Esophagus muscularis mucosa (tissue), 4 donors: ENCODE measurements at regions not wholly inside any gene's neighbourhood (a gene's known extent, or its start where the extent isn't known, plus 50 kb on each side); places are given as distances from the start of the nearest gene placed in this dataset.

Source experiments
- EP300 ChIP-seq: sonication (generic); formaldehyde crosslinking; IDR thresholded peaks from one replicate; pipeline ENCODE4 v1.6.1; 2017; ENCODE audit warnings: antibody characterized with exemption
- POLR2AphosphoS5 ChIP-seq, 2 donors: sonication (generic); formaldehyde crosslinking; IDR thresholded peaks; one replicate each; pipeline ENCODE4 v1.6.1; 2017; ENCODE audit warnings: antibody characterized with exemption in 2 of 2
- TF ChIP-seq, protein P1 (sequence below), 3 experiments: fragments of 200-600 bp in 2 of 3; fragments of 450-650 bp in 1 of 3; sonication (generic) in 2 of 3; IDR thresholded peaks; one replicate each; pipeline ENCODE4 v1.5.1; 2017 to 2019; ENCODE audit warnings: antibody characterized with exemption in 3 of 3, mild to moderate bottlenecking in 2 of 3, moderate library complexity in 1 of 3

- TF ChIP-seq, protein P1, sequence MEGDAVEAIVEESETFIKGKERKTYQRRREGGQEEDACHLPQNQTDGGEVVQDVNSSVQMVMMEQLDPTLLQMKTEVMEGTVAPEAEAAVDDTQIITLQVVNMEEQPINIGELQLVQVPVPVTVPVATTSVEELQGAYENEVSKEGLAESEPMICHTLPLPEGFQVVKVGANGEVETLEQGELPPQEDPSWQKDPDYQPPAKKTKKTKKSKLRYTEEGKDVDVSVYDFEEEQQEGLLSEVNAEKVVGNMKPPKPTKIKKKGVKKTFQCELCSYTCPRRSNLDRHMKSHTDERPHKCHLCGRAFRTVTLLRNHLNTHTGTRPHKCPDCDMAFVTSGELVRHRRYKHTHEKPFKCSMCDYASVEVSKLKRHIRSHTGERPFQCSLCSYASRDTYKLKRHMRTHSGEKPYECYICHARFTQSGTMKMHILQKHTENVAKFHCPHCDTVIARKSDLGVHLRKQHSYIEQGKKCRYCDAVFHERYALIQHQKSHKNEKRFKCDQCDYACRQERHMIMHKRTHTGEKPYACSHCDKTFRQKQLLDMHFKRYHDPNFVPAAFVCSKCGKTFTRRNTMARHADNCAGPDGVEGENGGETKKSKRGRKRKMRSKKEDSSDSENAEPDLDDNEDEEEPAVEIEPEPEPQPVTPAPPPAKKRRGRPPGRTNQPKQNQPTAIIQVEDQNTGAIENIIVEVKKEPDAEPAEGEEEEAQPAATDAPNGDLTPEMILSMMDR (IDR thresholded peaks at IDR 0.05), result no peak
- TF ChIP-seq EP300 (no peak), POLR2AphosphoS5 (IDR thresholded peaks at IDR 0.05) (no peak)
Observed at GRCh38 chr2:239668042-239668441, 267.2 kb upstream of the HDAC4 start.
